BE2C (cell line): ENCODE measurements at regions not wholly inside any gene's neighbourhood (a gene's known extent, or its start where the extent isn't known, plus 50 kb on each side); places are given as distances from the start of the nearest gene placed in this dataset.
"Not testable (repeated sequence)": the region's sequence is repeated elsewhere in the genome, so short reads cannot be mapped to it uniquely, and the experiment has no call there.

Experiments used
- DNase-seq: peaks from one replicate; pipeline ENCODE4 v3.0.0-alpha.2; 2020
- H3K27me3 ChIP-seq: fragments of 250-450 bp; sonication (Bioruptor Pico); 2 replicates; pipeline ENCODE4 v1.5.1; 2020; ENCODE audit warnings: mild to moderate bottlenecking
- H3K36me3 ChIP-seq: fragments of 250-450 bp; sonication (Bioruptor Pico); 2 replicates; pipeline ENCODE4 v1.5.1; 2020; ENCODE audit warnings: mild to moderate bottlenecking
- H3K4me1 ChIP-seq: fragments of 250-450 bp; sonication (Bioruptor Pico); 2 replicates; pipeline ENCODE4 v1.5.1; 2020
- H3K4me3 ChIP-seq: 2 replicates; pipeline ENCODE4 v1.5.1; 2011; ENCODE audit warnings: low read depth, low read length
- H3K9me3 ChIP-seq: fragments of 250-450 bp; sonication (Bioruptor Pico); 2 replicates; pipeline ENCODE4 v1.5.1; 2020
- CTCF ChIP-seq: IDR thresholded peaks from 2 replicates; pipeline ENCODE4 v1.5.1; 2012; ENCODE audit warnings: mild to moderate bottlenecking, low read depth, low read length

DNA sequence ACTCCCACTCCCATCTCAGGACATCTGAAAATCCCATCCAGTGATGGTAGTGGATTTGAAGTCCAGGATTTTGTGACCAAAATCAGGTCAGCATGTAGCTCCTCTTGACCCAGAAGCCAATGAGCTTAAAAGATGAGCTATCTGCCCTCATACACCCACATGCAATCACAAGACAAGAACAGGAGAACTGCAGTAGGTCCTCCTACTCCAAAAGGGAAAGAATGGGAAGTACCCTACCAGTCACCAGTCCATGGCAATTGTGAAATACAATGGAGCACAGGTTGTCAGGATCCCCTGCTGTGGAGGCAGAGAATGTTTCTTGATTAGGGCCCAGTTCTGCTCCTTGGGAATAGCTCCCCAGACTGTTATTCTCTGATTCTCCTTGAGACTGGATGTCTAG is 347.3 kb upstream of the CNR1 start:
- Histone ChIP-seq H3K36me3 (no peaks in the 10 kb centered on the region), H3K27me3 (no peaks in the 10 kb centered on the region; the same call in 1 of the 2 replicates), H3K4me1 (no peaks in the 10 kb centered on the region), H3K4me3 (no peak overlapping the region), H3K9me3 (no peaks in the 10 kb centered on the region)
- no peak for DNase-seq
- no peak for TF ChIP-seq CTCF

- no peaks in the 10 kb centered on the region for H3K36me3 ChIP-seq
- H3K4me1 ChIP-seq = no peaks in the 10 kb centered on the region
- H3K4me3 ChIP-seq = no peak overlapping the region
- no peaks in the 10 kb centered on the region for H3K9me3 ChIP-seq
- no peak for TF ChIP-seq CTCF
- no peak for DNase-seq
- H3K27me3 ChIP-seq = no peaks in the 10 kb centered on the region; the same call in 1 of the 2 replicates
Observed at GRCh38 chr6:88512951-88513350, 346.8 kb upstream of the CNR1 start.

DNA sequence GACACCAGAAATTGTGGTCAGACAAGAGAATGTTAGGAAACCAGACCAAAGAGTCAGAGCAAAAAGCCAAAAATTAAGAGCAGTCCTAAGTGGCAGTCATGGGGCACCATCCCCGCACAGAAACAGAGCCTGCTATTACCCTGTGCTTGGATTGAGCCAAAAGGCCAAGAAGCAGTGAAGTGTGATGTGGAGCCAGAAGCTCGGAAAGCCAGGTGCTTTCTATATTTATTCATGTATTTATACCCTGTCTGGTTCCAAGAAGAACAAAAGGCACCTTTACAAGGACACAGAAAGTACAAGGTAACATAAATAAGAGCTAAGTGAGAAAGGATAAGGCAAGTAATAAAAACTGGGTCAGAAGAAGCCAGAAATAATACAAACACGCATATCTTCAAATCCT is 336.2 kb upstream of the CNR1 start:
- no peaks in the 10 kb centered on the region for H3K27me3 ChIP-seq
- TF ChIP-seq CTCF = no peak
- no peaks in the 10 kb centered on the region for H3K4me1 ChIP-seq
- DNase-seq = no peak
- H3K4me3 ChIP-seq = no peak overlapping the region
- H3K9me3 ChIP-seq = no peaks in the 10 kb centered on the region
- no peaks in the 10 kb centered on the region for H3K36me3 ChIP-seq

DNA sequence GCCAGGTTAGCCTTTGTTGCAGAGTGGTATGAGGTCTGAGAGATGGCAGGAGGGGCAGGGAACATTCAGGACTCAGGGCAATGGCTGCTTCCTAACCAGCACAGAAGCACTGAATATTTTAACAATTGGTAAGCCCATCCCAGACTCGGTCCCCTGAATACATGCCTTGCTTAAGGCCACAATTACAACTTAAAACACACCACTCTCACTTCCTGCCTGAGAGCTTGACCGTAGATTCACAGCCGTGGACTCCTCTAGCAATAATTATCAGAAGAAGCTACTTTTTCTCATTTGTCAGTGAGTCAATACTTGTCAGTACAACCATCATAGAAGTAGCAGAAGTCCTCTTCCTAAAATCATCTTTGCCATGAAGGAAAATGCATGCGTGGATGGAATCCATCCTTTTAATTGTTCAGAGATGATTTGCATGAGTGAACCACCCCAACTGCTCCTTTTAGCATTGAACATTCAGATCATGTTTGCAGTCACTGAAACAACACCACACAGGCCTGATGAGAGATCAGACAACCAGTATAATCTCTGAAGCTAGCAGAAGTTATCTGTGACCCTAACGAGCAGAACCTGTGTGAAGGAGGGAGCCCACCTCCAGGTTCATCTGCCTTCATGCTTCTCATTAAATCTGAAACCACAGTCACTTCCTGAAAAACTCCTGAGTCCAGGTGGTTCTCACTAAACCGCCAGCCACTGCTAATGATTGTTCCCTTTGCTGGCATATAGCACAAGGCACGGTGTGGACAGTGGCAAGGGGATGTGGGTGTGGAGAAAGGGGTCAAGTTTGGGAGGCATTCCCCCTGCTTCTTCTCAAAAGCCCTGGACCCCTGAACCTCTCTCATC is 333.9 kb upstream of the CNR1 start:
- Histone ChIP-seq H3K9me3 (no peaks in the 10 kb centered on the region), H3K36me3 (no peaks in the 10 kb centered on the region), H3K27me3 (no peaks in the 10 kb centered on the region), H3K4me1 (no peaks in the 10 kb centered on the region), H3K4me3 (no peak overlapping the region)
- no peak for TF ChIP-seq CTCF
- no peak for DNase-seq

- no peaks in the 10 kb centered on the region for H3K9me3 ChIP-seq
- no peak for DNase-seq
- H3K4me3 ChIP-seq = no peak overlapping the region
- H3K4me1 ChIP-seq = no peaks in the 10 kb centered on the region
- no peaks in the 10 kb centered on the region for H3K36me3 ChIP-seq
- no peak for TF ChIP-seq CTCF
- H3K27me3 ChIP-seq = no peaks in the 10 kb centered on the region
Observed at GRCh38 chr6:88499436-88499835, 333.3 kb upstream of the CNR1 start.

GRCh38 chr6:88497403-88497802 is 331.3 kb upstream of the CNR1 start:
- not testable (repeated sequence) for H3K36me3 ChIP-seq, H3K4me3 ChIP-seq, H3K9me3 ChIP-seq, H3K4me1 ChIP-seq, H3K27me3 ChIP-seq, DNase-seq
